ENCODE measurements at regions not wholly inside any gene's neighbourhood (a gene's known extent, or its start where the extent isn't known, plus 50 kb on each side); places are given as distances from the start of the nearest gene placed in this dataset.

DNA sequence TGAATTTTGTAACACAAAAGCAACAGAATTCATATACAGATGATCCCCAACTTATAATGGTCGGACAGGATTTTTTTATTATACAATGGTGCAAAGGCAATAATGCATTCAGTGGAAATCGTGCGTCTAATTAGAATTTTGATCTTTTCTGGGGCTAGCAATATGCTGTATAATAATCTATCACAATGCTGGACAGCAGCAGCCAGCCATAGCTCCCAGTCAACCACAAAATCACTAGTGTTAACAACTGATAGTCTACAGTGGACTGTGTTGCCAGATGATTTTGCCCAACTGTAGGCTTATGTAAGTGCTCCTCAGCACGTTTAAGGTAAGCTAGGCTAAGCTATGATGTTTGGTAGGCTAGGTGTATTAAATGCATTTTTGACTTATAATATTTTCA is 399.0 kb upstream of the SLC39A10 start:
- TF ChIP-seq GABPA (IDR thresholded peaks at IDR 0.05; ENCODE audit: low read depth), result no peak
- no peak for TF ChIP-seq CTCF (IDR thresholded peaks at IDR 0.05 in 2 of 3, conservative IDR thresholded peaks at IDR 0.05 in 1 of 3; ENCODE audit: control insufficient read depth in 2 of 3, extremely low read depth in 1 of 3, insufficient read depth in 1 of 3, low read depth in 3 of 3, low read length in 3 of 3)
- no peak for TF ChIP-seq PML (IDR thresholded peaks at IDR 0.05; ENCODE audit: low read length)

Data from GM12878 (cell line).